ENCODE measurements at regions not wholly inside any gene's neighbourhood (a gene's known extent, or its start where the extent isn't known, plus 50 kb on each side); places are given as distances from the start of the nearest gene placed in this dataset.
"Not testable (repeated sequence)": the region's sequence is repeated elsewhere in the genome, so short reads cannot be mapped to it uniquely, and the experiment has no call there.

- no peak for TF ChIP-seq CTCF (IDR thresholded peaks at IDR 0.05; ENCODE audit: low read depth, low read length)
- no peak overlapping the region for H3K4me3 ChIP-seq (ENCODE audit: low read depth, low read length)
These were observed 199.3 kb downstream of the C16orf95 start for GRCh38 chr16:87117936-87118335.

GRCh38 chr16:87119168-87119567, 198.0 kb downstream of the C16orf95 start:
- no peak overlapping the region for H3K4me3 ChIP-seq (ENCODE audit: low read depth, low read length)
- TF ChIP-seq CTCF (IDR thresholded peaks at IDR 0.05; ENCODE audit: low read depth, low read length) = no peak

- no peak overlapping the region for H3K4me3 ChIP-seq (ENCODE audit: low read depth, low read length)
- TF ChIP-seq CTCF (IDR thresholded peaks at IDR 0.05; ENCODE audit: low read depth, low read length) = no peak
These were observed 197.4 kb downstream of the C16orf95 start for GRCh38 chr16:87119748-87120147.

- TF ChIP-seq CTCF (IDR thresholded peaks at IDR 0.05; ENCODE audit: low read depth, low read length) = no peak
These were observed 195.4 kb downstream of the C16orf95 start for GRCh38 chr16:87121816-87122215.

GRCh38 chr16:87123356-87124001, 193.7 kb downstream of the C16orf95 start:
- no peak overlapping the region for H3K4me3 ChIP-seq (ENCODE audit: low read depth, low read length)
- no peak for TF ChIP-seq CTCF (IDR thresholded peaks at IDR 0.05; ENCODE audit: low read depth, low read length)

More at GRCh38 chr16:87121816-87122215, 195.4 kb downstream of the C16orf95 start:
- no peak overlapping the region for H3K4me3 ChIP-seq (ENCODE audit: low read depth, low read length)

GRCh38 chr16:87124405-87124804, 192.8 kb downstream of the C16orf95 start:
- H3K4me3 ChIP-seq (ENCODE audit: low read depth, low read length) = not testable (repeated sequence)

GRCh38 chr16:87125206-87126155, 191.7 kb downstream of the C16orf95 start:
- TF ChIP-seq CTCF (IDR thresholded peaks at IDR 0.05; ENCODE audit: low read depth, low read length) = no peak
- H3K4me3 ChIP-seq (ENCODE audit: low read depth, low read length) = no peak overlapping the region
